GM12878 (cell line): ENCODE measurements at regions not wholly inside any gene's neighbourhood (a gene's known extent, or its start where the extent isn't known, plus 50 kb on each side); places are given as distances from the start of the nearest gene placed in this dataset.

Experiments
- CHD2 ChIP-seq: IDR thresholded peaks from 2 replicates; pipeline ENCODE4 v1.6.1; 2011; ENCODE audit warnings: low read depth, low read length, improper control_type of control experiment, borderline replicate concordance
- EZH2 ChIP-seq: IDR thresholded peaks from 2 replicates; pipeline ENCODE4 v1.6.1; 2012; ENCODE audit warnings: low read depth, mild to moderate bottlenecking, control low read depth, inconsistent platforms, low read length, borderline replicate concordance; ENCODE audit not compliant: control insufficient read depth
- FOXM1 ChIP-seq: IDR thresholded peaks from 2 replicates; pipeline ENCODE4 v1.6.1; 2012; ENCODE audit warnings: low read depth, mild to moderate bottlenecking, inconsistent platforms, low read length, moderate library complexity
- NFYB ChIP-seq: IDR thresholded peaks from 2 replicates; pipeline ENCODE4 v1.6.1; 2011; ENCODE audit warnings: low read depth, mild to moderate bottlenecking, low read length, improper control_type of control experiment, moderate library complexity; ENCODE audit not compliant: insufficient read depth
- SMC3 ChIP-seq: IDR thresholded peaks from 2 replicates; pipeline ENCODE4 v1.6.1; 2011; ENCODE audit warnings: low read length, improper control_type of control experiment, borderline replicate concordance
- SREBF2 ChIP-seq: IDR thresholded peaks from 2 replicates; pipeline ENCODE4 v1.6.1; 2012; ENCODE audit warnings: mild to moderate bottlenecking, low read length
- STAT1 ChIP-seq: fragments of 450-650 bp; conservative IDR thresholded peaks from 2 replicates; pipeline ENCODE4 v1.6.1; 2014; ENCODE audit warnings: antibody characterized with exemption, mild to moderate bottlenecking
- TF ChIP-seq, protein P1 (sequence below), 3 experiments: IDR thresholded peaks in 2 of 3; conservative IDR thresholded peaks in 1 of 3; 2 replicates each; pipeline ENCODE4 v1.5.1; 2011; ENCODE audit warnings: low read depth in 3 of 3, low read length in 3 of 3, mild to moderate bottlenecking in 3 of 3, control low read depth in 2 of 3, moderate library complexity in 2 of 3, inconsistent platforms in 1 of 3, mixed read lengths in 1 of 3; ENCODE audit not compliant: control insufficient read depth in 2 of 3, insufficient read depth in 1 of 3; ENCODE audit errors: extremely low read depth in 1 of 3
- TF ChIP-seq, protein P2 (sequence below): IDR thresholded peaks from 2 replicates; pipeline ENCODE4 v1.6.1; 2012; ENCODE audit warnings: low read depth, low read length, improper control_type of control experiment
- TF ChIP-seq, protein P3 (sequence below): IDR thresholded peaks from 2 replicates; pipeline ENCODE4 v1.6.1; 2011; ENCODE audit warnings: low read depth, low read length, improper control_type of control experiment, borderline replicate concordance
- TF ChIP-seq, protein P4 (sequence below): IDR thresholded peaks from 2 replicates; pipeline ENCODE4 v1.6.1; 2011; ENCODE audit warnings: borderline replicate concordance, low read depth, mild to moderate bottlenecking, moderate library complexity, mixed read lengths, low read length; ENCODE audit not compliant: insufficient read depth; ENCODE audit errors: extremely low read length

DNA sequence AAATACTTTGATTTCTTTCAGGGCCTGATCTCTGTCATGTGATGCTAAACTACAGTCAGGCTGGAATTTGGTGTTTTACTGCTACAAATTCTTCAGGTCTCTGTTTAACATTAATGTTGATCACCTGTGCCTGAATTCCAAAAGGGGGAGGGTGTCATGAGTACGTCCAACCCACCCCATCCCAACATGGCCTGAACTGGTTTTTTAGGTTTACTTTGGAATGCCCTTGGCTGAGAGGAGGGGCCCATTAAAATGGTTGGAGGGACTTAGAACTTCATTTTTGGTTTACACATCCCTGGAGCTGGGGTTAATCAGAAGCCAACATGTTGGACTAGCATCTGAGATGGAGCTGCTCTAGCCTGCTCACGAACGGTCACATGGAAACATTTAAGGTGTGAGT, 60.8 kb upstream of the CFAP46 start:
- TF ChIP-seq STAT1 = no peak
- TF ChIP-seq EZH2 = no peak
- TF ChIP-seq, protein P1, sequence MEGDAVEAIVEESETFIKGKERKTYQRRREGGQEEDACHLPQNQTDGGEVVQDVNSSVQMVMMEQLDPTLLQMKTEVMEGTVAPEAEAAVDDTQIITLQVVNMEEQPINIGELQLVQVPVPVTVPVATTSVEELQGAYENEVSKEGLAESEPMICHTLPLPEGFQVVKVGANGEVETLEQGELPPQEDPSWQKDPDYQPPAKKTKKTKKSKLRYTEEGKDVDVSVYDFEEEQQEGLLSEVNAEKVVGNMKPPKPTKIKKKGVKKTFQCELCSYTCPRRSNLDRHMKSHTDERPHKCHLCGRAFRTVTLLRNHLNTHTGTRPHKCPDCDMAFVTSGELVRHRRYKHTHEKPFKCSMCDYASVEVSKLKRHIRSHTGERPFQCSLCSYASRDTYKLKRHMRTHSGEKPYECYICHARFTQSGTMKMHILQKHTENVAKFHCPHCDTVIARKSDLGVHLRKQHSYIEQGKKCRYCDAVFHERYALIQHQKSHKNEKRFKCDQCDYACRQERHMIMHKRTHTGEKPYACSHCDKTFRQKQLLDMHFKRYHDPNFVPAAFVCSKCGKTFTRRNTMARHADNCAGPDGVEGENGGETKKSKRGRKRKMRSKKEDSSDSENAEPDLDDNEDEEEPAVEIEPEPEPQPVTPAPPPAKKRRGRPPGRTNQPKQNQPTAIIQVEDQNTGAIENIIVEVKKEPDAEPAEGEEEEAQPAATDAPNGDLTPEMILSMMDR (IDR thresholded peaks at IDR 0.05 in 2 of 3, conservative IDR thresholded peaks at IDR 0.05 in 1 of 3; ENCODE audit: control insufficient read depth in 2 of 3, extremely low read depth in 1 of 3, insufficient read depth in 1 of 3, low read depth in 3 of 3, low read length in 3 of 3) = no peak
- TF ChIP-seq, protein P2, sequence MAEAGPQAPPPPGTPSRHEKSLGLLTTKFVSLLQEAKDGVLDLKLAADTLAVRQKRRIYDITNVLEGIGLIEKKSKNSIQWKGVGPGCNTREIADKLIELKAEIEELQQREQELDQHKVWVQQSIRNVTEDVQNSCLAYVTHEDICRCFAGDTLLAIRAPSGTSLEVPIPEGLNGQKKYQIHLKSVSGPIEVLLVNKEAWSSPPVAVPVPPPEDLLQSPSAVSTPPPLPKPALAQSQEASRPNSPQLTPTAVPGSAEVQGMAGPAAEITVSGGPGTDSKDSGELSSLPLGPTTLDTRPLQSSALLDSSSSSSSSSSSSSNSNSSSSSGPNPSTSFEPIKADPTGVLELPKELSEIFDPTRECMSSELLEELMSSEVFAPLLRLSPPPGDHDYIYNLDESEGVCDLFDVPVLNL = no peak
- no peak for TF ChIP-seq SREBF2
- no peak for TF ChIP-seq CHD2
- TF ChIP-seq SMC3 = no peak
- TF ChIP-seq NFYB = no peak
- no peak for TF ChIP-seq FOXM1
- TF ChIP-seq, protein P3, sequence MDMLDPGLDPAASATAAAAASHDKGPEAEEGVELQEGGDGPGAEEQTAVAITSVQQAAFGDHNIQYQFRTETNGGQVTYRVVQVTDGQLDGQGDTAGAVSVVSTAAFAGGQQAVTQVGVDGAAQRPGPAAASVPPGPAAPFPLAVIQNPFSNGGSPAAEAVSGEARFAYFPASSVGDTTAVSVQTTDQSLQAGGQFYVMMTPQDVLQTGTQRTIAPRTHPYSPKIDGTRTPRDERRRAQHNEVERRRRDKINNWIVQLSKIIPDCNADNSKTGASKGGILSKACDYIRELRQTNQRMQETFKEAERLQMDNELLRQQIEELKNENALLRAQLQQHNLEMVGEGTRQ = no peak
- TF ChIP-seq, protein P4, sequence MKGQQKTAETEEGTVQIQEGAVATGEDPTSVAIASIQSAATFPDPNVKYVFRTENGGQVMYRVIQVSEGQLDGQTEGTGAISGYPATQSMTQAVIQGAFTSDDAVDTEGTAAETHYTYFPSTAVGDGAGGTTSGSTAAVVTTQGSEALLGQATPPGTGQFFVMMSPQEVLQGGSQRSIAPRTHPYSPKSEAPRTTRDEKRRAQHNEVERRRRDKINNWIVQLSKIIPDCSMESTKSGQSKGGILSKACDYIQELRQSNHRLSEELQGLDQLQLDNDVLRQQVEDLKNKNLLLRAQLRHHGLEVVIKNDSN = no peak
